ENCODE measurements at regions not wholly inside any gene's neighbourhood (a gene's known extent, or its start where the extent isn't known, plus 50 kb on each side); places are given as distances from the start of the nearest gene placed in this dataset.

- TF ChIP-seq ZBTB7A (IDR thresholded peaks at IDR 0.05; ENCODE audit: low read depth) (no peak), EGR1 (IDR thresholded peaks at IDR 0.05) (no peak), NFIC (IDR thresholded peaks at IDR 0.05) (no peak), CEBPB (IDR thresholded peaks at IDR 0.05) (no peak), TCF12 (IDR thresholded peaks at IDR 0.05; ENCODE audit: low read depth) (no peak), TAF1 (IDR thresholded peaks at IDR 0.05; ENCODE audit: low read depth) (no peak), FOXM1 (IDR thresholded peaks at IDR 0.05; ENCODE audit: borderline replicate concordance, low read depth) (no peak), USF1 (IDR thresholded peaks at IDR 0.05) (no peak), YY1 (IDR thresholded peaks at IDR 0.05; ENCODE audit: low read depth) (no peak)
Measured at GRCh38 chr10:6739530-6740174, 159.6 kb upstream of the PRKCQ start.

- TF ChIP-seq TEAD4 (IDR thresholded peaks at IDR 0.05) (no peak), USF1 (IDR thresholded peaks at IDR 0.05) (peak; percentile 71), NFIC (IDR thresholded peaks at IDR 0.05) (no peak), CREB1 (IDR thresholded peaks at IDR 0.05; ENCODE audit: low read depth) (no peak), TAF1 (IDR thresholded peaks at IDR 0.05; ENCODE audit: low read depth) (no peak), ZBTB7A (IDR thresholded peaks at IDR 0.05; ENCODE audit: low read depth) (no peak), YY1 (IDR thresholded peaks at IDR 0.05; ENCODE audit: low read depth) (no peak), EGR1 (IDR thresholded peaks at IDR 0.05) (no peak), RAD21 (IDR thresholded peaks at IDR 0.05; ENCODE audit: low read depth) (no peak), REST (IDR thresholded peaks at IDR 0.05; ENCODE audit: low read depth) (0 out of 2 replicates have a peak, but pooled peaks have one; percentile 25), EP300 (IDR thresholded peaks at IDR 0.05; ENCODE audit: borderline replicate concordance) (no peak), MAX (IDR thresholded peaks at IDR 0.05) (0 out of 2 replicates have a peak, but pooled peaks have one; percentile 20), FOXM1 (IDR thresholded peaks at IDR 0.05; ENCODE audit: borderline replicate concordance, low read depth) (no peak), CEBPB (IDR thresholded peaks at IDR 0.05) (no peak), TCF12 (IDR thresholded peaks at IDR 0.05; ENCODE audit: low read depth) (no peak)
Measured at GRCh38 chr10:6738112-6738768, 158.2 kb upstream of the PRKCQ start.

GRCh38 chr10:6737758-6738111 lies 157.7 kb upstream of the PRKCQ start:
- TF ChIP-seq TCF12 (IDR thresholded peaks at IDR 0.05; ENCODE audit: low read depth) (no peak), ZBTB7A (IDR thresholded peaks at IDR 0.05; ENCODE audit: low read depth) (no peak), MAX (IDR thresholded peaks at IDR 0.05) (no peak), EGR1 (IDR thresholded peaks at IDR 0.05) (no peak), CREB1 (IDR thresholded peaks at IDR 0.05; ENCODE audit: low read depth) (no peak), RAD21 (IDR thresholded peaks at IDR 0.05; ENCODE audit: low read depth) (no peak), CEBPB (IDR thresholded peaks at IDR 0.05) (no peak), NFIC (IDR thresholded peaks at IDR 0.05) (no peak), YY1 (IDR thresholded peaks at IDR 0.05; ENCODE audit: low read depth) (no peak), USF1 (IDR thresholded peaks at IDR 0.05) (no peak), EP300 (IDR thresholded peaks at IDR 0.05; ENCODE audit: borderline replicate concordance) (no peak), TEAD4 (IDR thresholded peaks at IDR 0.05) (no peak), REST (IDR thresholded peaks at IDR 0.05; ENCODE audit: low read depth) (no peak), FOXM1 (IDR thresholded peaks at IDR 0.05; ENCODE audit: borderline replicate concordance, low read depth) (no peak), TAF1 (IDR thresholded peaks at IDR 0.05; ENCODE audit: low read depth) (no peak)

GRCh38 chr10:6737080-6737641 lies 157.1 kb upstream of the PRKCQ start:
- peak; percentile 66; the same call in 1 of the 2 replicates for TF ChIP-seq EP300 (IDR thresholded peaks at IDR 0.05; ENCODE audit: borderline replicate concordance)
- peak; percentile 76 for TF ChIP-seq NFIC (IDR thresholded peaks at IDR 0.05)
- no peak for TF ChIP-seq USF1 (IDR thresholded peaks at IDR 0.05)
- peak; percentile 92 for TF ChIP-seq TEAD4 (IDR thresholded peaks at IDR 0.05)
- no peak for TF ChIP-seq CEBPB (IDR thresholded peaks at IDR 0.05)
- TF ChIP-seq TAF1 (IDR thresholded peaks at IDR 0.05; ENCODE audit: low read depth) = no peak
- TF ChIP-seq EGR1 (IDR thresholded peaks at IDR 0.05) = no peak
- TF ChIP-seq CREB1 (IDR thresholded peaks at IDR 0.05; ENCODE audit: low read depth) = no peak
- TF ChIP-seq RAD21 (IDR thresholded peaks at IDR 0.05; ENCODE audit: low read depth) = 0 out of 2 replicates have a peak, but pooled peaks have one; percentile 13
- TF ChIP-seq FOXM1 (IDR thresholded peaks at IDR 0.05; ENCODE audit: borderline replicate concordance, low read depth) = no peak
- 0 out of 2 replicates have a peak, but pooled peaks have one; percentile 15 for TF ChIP-seq YY1 (IDR thresholded peaks at IDR 0.05; ENCODE audit: low read depth)
- TF ChIP-seq TCF12 (IDR thresholded peaks at IDR 0.05; ENCODE audit: low read depth) = peak; percentile 66; the same call in 1 of the 2 replicates
- no peak for TF ChIP-seq MAX (IDR thresholded peaks at IDR 0.05)
- no peak for TF ChIP-seq REST (IDR thresholded peaks at IDR 0.05; ENCODE audit: low read depth)
- 0 out of 2 replicates have a peak, but pooled peaks have one; percentile 63 for TF ChIP-seq ZBTB7A (IDR thresholded peaks at IDR 0.05; ENCODE audit: low read depth)

Measured in Ishikawa (cell line).